Ectodermal cell (in vitro differentiated cells): ENCODE measurements at regions not wholly inside any gene's neighbourhood (a gene's known extent, or its start where the extent isn't known, plus 50 kb on each side); places are given as distances from the start of the nearest gene placed in this dataset.
"Not testable (repeated sequence)": the region's sequence is repeated elsewhere in the genome, so short reads cannot be mapped to it uniquely, and the experiment has no call there.

Source experiments
- H3K27ac ChIP-seq: 2 replicates; pipeline ENCODE4 v1.7.0; 2013; ENCODE audit warnings: mild to moderate bottlenecking, low read depth, low read length; ENCODE audit not compliant: insufficient read depth, poor library complexity, severe bottlenecking
- H3K27me3 ChIP-seq: 2 replicates; pipeline ENCODE4 v1.7.0; 2013; ENCODE audit warnings: mild to moderate bottlenecking, low read length; ENCODE audit not compliant: insufficient read depth, control insufficient read depth, poor library complexity, severe bottlenecking
- H3K36me3 ChIP-seq: one replicate; pipeline ENCODE4 v1.7.0; 2013; ENCODE audit warnings: low read length; ENCODE audit not compliant: control insufficient read depth, insufficient read depth
- H3K4me1 ChIP-seq: one replicate; pipeline ENCODE4 v1.7.0; 2013; ENCODE audit warnings: low read length; ENCODE audit not compliant: control insufficient read depth, insufficient read depth
- H3K4me3 ChIP-seq: 2 replicates; pipeline ENCODE4 v1.7.0; 2013; ENCODE audit warnings: low read depth, low read length, control low read depth; ENCODE audit not compliant: insufficient read depth
- H3K9me3 ChIP-seq: 2 replicates; pipeline ENCODE4 v1.7.0; 2013; ENCODE audit warnings: mild to moderate bottlenecking, low read length, moderate library complexity; ENCODE audit not compliant: control insufficient read depth
- WGBS, 2 experiments: methylation state at CpG; one replicate each; pipeline ENCODE4 v1.1.7; 2013; ENCODE audit warnings: missing lambda C conversion rate in 2 of 2; 5-methylcytosine and 5-hydroxymethylcytosine counted together

GRCh38 chr2:111485895-111486294 is 365.2 kb downstream of the BCL2L11 start:
- H3K4me1 ChIP-seq, H3K36me3 ChIP-seq, H3K9me3 ChIP-seq, H3K27me3 ChIP-seq, H3K27ac ChIP-seq, H3K4me3 ChIP-seq: not testable (repeated sequence)
- no CpG with 5 or more reads among the region's 1 CpG for WGBS, 2 experiments

- H3K36me3 ChIP-seq, H3K4me3 ChIP-seq: not testable (repeated sequence)
- WGBS, 2 experiments = 89 to 100% methylated on average over 1 of the region's 4 CpGs
Measured at GRCh38 chr2:111488451-111488850, 367.7 kb downstream of the BCL2L11 start.

GRCh38 chr2:111489460-111489859 is 368.7 kb downstream of the BCL2L11 start:
- H3K9me3 ChIP-seq, H3K36me3 ChIP-seq, H3K27ac ChIP-seq, H3K4me3 ChIP-seq, H3K4me1 ChIP-seq, H3K27me3 ChIP-seq: not testable (repeated sequence)
- WGBS, 2 experiments = no CpG with 5 or more reads among the region's 1 CpG

More at GRCh38 chr2:111488451-111488850, 367.7 kb downstream of the BCL2L11 start:
- H3K27ac ChIP-seq, H3K4me1 ChIP-seq, H3K27me3 ChIP-seq, H3K9me3 ChIP-seq: not testable (repeated sequence)

- H3K36me3 ChIP-seq, H3K27me3 ChIP-seq, H3K27ac ChIP-seq, H3K4me1 ChIP-seq, H3K9me3 ChIP-seq, H3K4me3 ChIP-seq: not testable (repeated sequence)
- WGBS, 2 experiments = no CpG with 5 or more reads among the region's 3 CpGs
Measured at GRCh38 chr2:111491181-111491580, 370.5 kb downstream of the BCL2L11 start.

- not testable (repeated sequence) for H3K4me1 ChIP-seq, H3K27ac ChIP-seq, H3K9me3 ChIP-seq, H3K4me3 ChIP-seq, H3K36me3 ChIP-seq, H3K27me3 ChIP-seq
- WGBS, 2 experiments = 94 to 95% methylated on average over 2 of the region's 4 CpGs
Measured at GRCh38 chr2:111491614-111492013, 370.9 kb downstream of the BCL2L11 start.

GRCh38 chr2:111492995-111493719 is 372.4 kb downstream of the BCL2L11 start:
- 88% methylated on average over 1 of the region's 20 CpGs; no CpG with 5 or more reads in 1 of the 2 experiments for WGBS, 2 experiments
- not testable (repeated sequence) for H3K27ac ChIP-seq, H3K9me3 ChIP-seq, H3K36me3 ChIP-seq, H3K4me3 ChIP-seq, H3K4me1 ChIP-seq, H3K27me3 ChIP-seq

GRCh38 chr2:111493720-111494078 is 373.0 kb downstream of the BCL2L11 start:
- WGBS, 2 experiments = 47 to 63% methylated on average over 3 to 4 of the region's 5 CpGs
- H3K27ac ChIP-seq, H3K4me1 ChIP-seq, H3K4me3 ChIP-seq, H3K27me3 ChIP-seq, H3K36me3 ChIP-seq, H3K9me3 ChIP-seq: not testable (repeated sequence)

- not testable (repeated sequence) for H3K4me3 ChIP-seq, H3K9me3 ChIP-seq, H3K4me1 ChIP-seq, H3K36me3 ChIP-seq, H3K27ac ChIP-seq, H3K27me3 ChIP-seq
- 35 to 54% methylated on average over 4 of the region's 14 CpGs for WGBS, 2 experiments
Measured at GRCh38 chr2:111494288-111494980, 373.7 kb downstream of the BCL2L11 start.

- not testable (repeated sequence) for H3K9me3 ChIP-seq, H3K4me3 ChIP-seq, H3K36me3 ChIP-seq, H3K4me1 ChIP-seq, H3K27ac ChIP-seq, H3K27me3 ChIP-seq
- WGBS, 2 experiments = no CpG with 5 or more reads among the region's 7 CpGs
Measured at GRCh38 chr2:111494981-111495315, 374.2 kb downstream of the BCL2L11 start.

- H3K27ac ChIP-seq, H3K27me3 ChIP-seq, H3K36me3 ChIP-seq, H3K9me3 ChIP-seq, H3K4me1 ChIP-seq, H3K4me3 ChIP-seq: not testable (repeated sequence)
- 93% methylated on average over 2 of the region's 2 CpGs; no CpG with 5 or more reads in 1 of the 2 experiments for WGBS, 2 experiments
Measured at GRCh38 chr2:111495636-111496035, 374.9 kb downstream of the BCL2L11 start.
